Ishikawa (cell line): ENCODE measurements at regions not wholly inside any gene's neighbourhood (a gene's known extent, or its start where the extent isn't known, plus 50 kb on each side); places are given as distances from the start of the nearest gene placed in this dataset.

ENCODE experiments used
- CEBPB ChIP-seq: IDR thresholded peaks from 2 replicates; pipeline ENCODE4 v1.6.1; 2012
- CREB1 ChIP-seq: IDR thresholded peaks from 2 replicates; pipeline ENCODE4 v1.6.1; 2012; ENCODE audit warnings: low read depth
- EGR1 ChIP-seq: IDR thresholded peaks from 2 replicates; pipeline ENCODE4 v1.6.1; 2012
- EP300 ChIP-seq: IDR thresholded peaks from 2 replicates; pipeline ENCODE4 v1.6.1; 2012; ENCODE audit warnings: borderline replicate concordance
- FOXM1 ChIP-seq: IDR thresholded peaks from 2 replicates; pipeline ENCODE4 v1.6.1; 2012; ENCODE audit warnings: low read depth, borderline replicate concordance
- MAX ChIP-seq: IDR thresholded peaks from 2 replicates; pipeline ENCODE4 v1.6.1; 2012
- NFIC ChIP-seq: IDR thresholded peaks from 2 replicates; pipeline ENCODE4 v1.6.1; 2012
- RAD21 ChIP-seq: IDR thresholded peaks from 2 replicates; pipeline ENCODE4 v1.6.1; 2012; ENCODE audit warnings: low read depth
- REST ChIP-seq: IDR thresholded peaks from 2 replicates; pipeline ENCODE4 v1.6.1; 2012; ENCODE audit warnings: low read depth, mild to moderate bottlenecking
- TAF1 ChIP-seq: IDR thresholded peaks from 2 replicates; pipeline ENCODE4 v1.6.1; 2012; ENCODE audit warnings: low read depth, mild to moderate bottlenecking
- TEAD4 ChIP-seq: IDR thresholded peaks from 2 replicates; pipeline ENCODE4 v1.6.1; 2012
- USF1 ChIP-seq: IDR thresholded peaks from 2 replicates; pipeline ENCODE4 v1.6.1; 2012
- ZBTB7A ChIP-seq: IDR thresholded peaks from 2 replicates; pipeline ENCODE4 v1.6.1; 2012; ENCODE audit warnings: low read depth

GRCh38 chr14:87877877-87878276 is 115.1 kb downstream of the GALC start:
- no peak for TF ChIP-seq EP300
- TF ChIP-seq TAF1, result no peak
- TF ChIP-seq RAD21, result no peak
- no peak for TF ChIP-seq TEAD4
- TF ChIP-seq USF1, result no peak
- no peak for TF ChIP-seq REST
- no peak for TF ChIP-seq FOXM1
- TF ChIP-seq ZBTB7A, result no peak
- TF ChIP-seq CEBPB, result no peak
- TF ChIP-seq NFIC, result no peak
- no peak for TF ChIP-seq MAX
- TF ChIP-seq CREB1, result no peak
- no peak for TF ChIP-seq EGR1
